Keratinocyte (primary cell): ENCODE measurements at regions not wholly inside any gene's neighbourhood (a gene's known extent, or its start where the extent isn't known, plus 50 kb on each side); places are given as distances from the start of the nearest gene placed in this dataset.

Experiments
- CTCF ChIP-seq, 3 experiments: IDR thresholded peaks in 1 of 3; conservative IDR thresholded peaks in 1 of 3; optimal IDR thresholded peaks in 1 of 3; 2 replicates in 2 of 3; 3 replicates in 1 of 3; pipeline versions ENCODE3 to v1.5.1; 2011; ENCODE audit warnings: low read length in 3 of 3, mild to moderate bottlenecking in 3 of 3, moderate library complexity in 2 of 3, control low read depth in 1 of 3, inconsistent platforms in 1 of 3; ENCODE audit not compliant: insufficient read depth in 2 of 3; ENCODE audit errors: extremely low read depth in 1 of 3
- EZH2 ChIP-seq: IDR thresholded peaks from one replicate; pipeline ENCODE4 v1.6.1; 2012; ENCODE audit warnings: inconsistent platforms, mild to moderate bottlenecking, low read length, moderate library complexity

GRCh38 chr2:186209532-186209931, 276.5 kb upstream of the ZC3H15 start:
- TF ChIP-seq CTCF (optimal IDR thresholded peaks at IDR 0.05 in 1 of 3, IDR thresholded peaks at IDR 0.05 in 1 of 3, conservative IDR thresholded peaks at IDR 0.05 in 1 of 3; ENCODE audit: extremely low read depth in 1 of 3, insufficient read depth in 2 of 3, low read length in 3 of 3) = no peak
- TF ChIP-seq EZH2 = no peak
